Parathyroid adenoma (tissue), 2 donors: ENCODE measurements at regions not wholly inside any gene's neighbourhood (a gene's known extent, or its start where the extent isn't known, plus 50 kb on each side); places are given as distances from the start of the nearest gene placed in this dataset.
"Not testable (repeated sequence)": the region's sequence is repeated elsewhere in the genome, so short reads cannot be mapped to it uniquely, and the experiment has no call there.

Experiments used
- H2AFZ ChIP-seq: fragments of 300-600 bp; sonication (generic); one replicate; pipeline ENCODE4 v1.7.0; 2017; ENCODE audit warnings: antibody characterized with exemption, mild to moderate bottlenecking
- H3K27ac ChIP-seq: fragments of 300-600 bp; sonication (generic); one replicate; pipeline ENCODE4 v1.7.0; 2017
- H3K27me3 ChIP-seq: fragments of 300-600 bp; sonication (generic); one replicate; pipeline ENCODE4 v1.7.0; 2017; ENCODE audit warnings: low read length; ENCODE audit not compliant: control insufficient read depth, insufficient read depth
- H3K36me3 ChIP-seq: fragments of 300-600 bp; sonication (generic); one replicate; pipeline ENCODE4 v1.7.0; 2017; ENCODE audit warnings: low read length; ENCODE audit not compliant: control insufficient read depth, insufficient read depth
- H3K4me1 ChIP-seq: fragments of 300-600 bp; sonication (generic); one replicate; pipeline ENCODE4 v1.7.0; 2017; ENCODE audit warnings: control low read depth
- H3K4me2 ChIP-seq: fragments of 300-600 bp; sonication (generic); one replicate; pipeline ENCODE4 v1.7.0; 2017; ENCODE audit warnings: low read length
- H3K4me3 ChIP-seq: fragments of 300-600 bp; sonication (generic); one replicate; pipeline ENCODE4 v1.7.0; 2017; ENCODE audit warnings: low read depth, low read length
- H3K79me2 ChIP-seq: fragments of 300-600 bp; sonication (generic); one replicate; pipeline ENCODE4 v1.7.0; 2017; ENCODE audit warnings: control low read depth
- H3K9ac ChIP-seq: fragments of 300-600 bp; sonication (generic); one replicate; pipeline ENCODE4 v1.7.0; 2017; ENCODE audit warnings: mild to moderate bottlenecking
- H3K9me3 ChIP-seq: fragments of 300-600 bp; sonication (generic); one replicate; pipeline ENCODE4 v1.7.0; 2017; ENCODE audit warnings: low read length; ENCODE audit not compliant: control insufficient read depth
- CTCF ChIP-seq: fragments of 300-600 bp; sonication (generic); IDR thresholded peaks from one replicate; pipeline ENCODE4 v1.7.0; 2017; ENCODE audit warnings: antibody characterized with exemption, mild to moderate bottlenecking
- donor health status: primary hyperparathyroidism.

- H3K27ac ChIP-seq = no peak overlapping the region
- TF ChIP-seq CTCF = no peak
- no peak overlapping the region for H3K4me3 ChIP-seq
- H3K36me3 ChIP-seq = no peaks in the 10 kb centered on the region
- H3K9me3 ChIP-seq = no peaks in the 10 kb centered on the region
- no peaks in the 10 kb centered on the region for H3K4me1 ChIP-seq
- no peak overlapping the region for H2AFZ ChIP-seq
- no peak overlapping the region for H3K9ac ChIP-seq
- H3K4me2 ChIP-seq = no peak overlapping the region
- no peaks in the 10 kb centered on the region for H3K79me2 ChIP-seq
- no peaks in the 10 kb centered on the region for H3K27me3 ChIP-seq
These were observed 109.0 kb downstream of the CGGBP1 start for GRCh38 chr3:87949879-87950208.

- H3K9me3 ChIP-seq = no peaks in the 10 kb centered on the region
- no peak overlapping the region for H3K4me2 ChIP-seq
- no peak for TF ChIP-seq CTCF
- H2AFZ ChIP-seq = no peak overlapping the region
- H3K4me3 ChIP-seq = no peak overlapping the region
- H3K9ac ChIP-seq = no peak overlapping the region
- no peaks in the 10 kb centered on the region for H3K36me3 ChIP-seq
- H3K27ac ChIP-seq = no peak overlapping the region
- no peaks in the 10 kb centered on the region for H3K27me3 ChIP-seq
- H3K4me1 ChIP-seq = no peaks in the 10 kb centered on the region
- no peaks in the 10 kb centered on the region for H3K79me2 ChIP-seq
These were observed 109.5 kb downstream of the CGGBP1 start for GRCh38 chr3:87949189-87949878.

GRCh38 chr3:87946007-87946406 lies 112.8 kb downstream of the CGGBP1 start:
- H3K4me2 ChIP-seq, H3K36me3 ChIP-seq, H3K79me2 ChIP-seq, H3K4me1 ChIP-seq, H2AFZ ChIP-seq, H3K27me3 ChIP-seq, H3K9me3 ChIP-seq, H3K4me3 ChIP-seq, H3K9ac ChIP-seq, H3K27ac ChIP-seq: not testable (repeated sequence)

- H3K4me1 ChIP-seq, H3K4me3 ChIP-seq, H3K36me3 ChIP-seq, H3K9ac ChIP-seq, H2AFZ ChIP-seq, H3K27me3 ChIP-seq, H3K27ac ChIP-seq, H3K9me3 ChIP-seq, H3K79me2 ChIP-seq, H3K4me2 ChIP-seq: not testable (repeated sequence)
These were observed 116.5 kb downstream of the CGGBP1 start for GRCh38 chr3:87942256-87942655.

GRCh38 chr3:87924485-87924884 lies 134.3 kb downstream of the CGGBP1 start:
- Histone ChIP-seq H3K4me1 (no peaks in the 10 kb centered on the region), H3K4me2 (no peak overlapping the region), H3K27me3 (no peaks in the 10 kb centered on the region), H3K36me3 (no peaks in the 10 kb centered on the region), H3K9ac (no peak overlapping the region), H3K27ac (no peak overlapping the region), H3K4me3 (no peak overlapping the region), H3K9me3 (no peaks in the 10 kb centered on the region), H2AFZ (no peak overlapping the region), H3K79me2 (no peaks in the 10 kb centered on the region)
- TF ChIP-seq CTCF = no peak

GRCh38 chr3:87920549-87920948 lies 138.3 kb downstream of the CGGBP1 start:
- H3K4me3 ChIP-seq = no peak overlapping the region
- no peaks in the 10 kb centered on the region for H3K9me3 ChIP-seq
- no peak overlapping the region for H3K9ac ChIP-seq
- no peak overlapping the region for H3K4me2 ChIP-seq
- H3K27me3 ChIP-seq = no peaks in the 10 kb centered on the region
- no peaks in the 10 kb centered on the region for H3K79me2 ChIP-seq
- no peaks in the 10 kb centered on the region for H3K4me1 ChIP-seq
- TF ChIP-seq CTCF = no peak
- H3K27ac ChIP-seq = no peak overlapping the region
- H3K36me3 ChIP-seq = no peaks in the 10 kb centered on the region
- H2AFZ ChIP-seq = no peak overlapping the region
